HG03175 (cell line): ENCODE measurements at regions not wholly inside any gene's neighbourhood (a gene's known extent, or its start where the extent isn't known, plus 50 kb on each side); places are given as distances from the start of the nearest gene placed in this dataset.
"Not testable (repeated sequence)": the region's sequence is repeated elsewhere in the genome, so short reads cannot be mapped to it uniquely, and the experiment has no call there.

Experiments used
- ATAC-seq: cut with Tn5 transposase; IDR thresholded peaks from one replicate; pipeline ENCODE4 v1.9.1; 2021; ENCODE audit warnings: mild to moderate bottlenecking, moderate library complexity; ENCODE audit not compliant: unreplicated experiment

GRCh38 chr14:105706701-105707019, 180.3 kb downstream of the TMEM121 start:
- not testable (repeated sequence) for ATAC-seq

- ATAC-seq = not testable (repeated sequence)
These were observed 180.7 kb downstream of the TMEM121 start for GRCh38 chr14:105707099-105707498.

GRCh38 chr14:105707723-105708151, 181.4 kb downstream of the TMEM121 start:
- not testable (repeated sequence) for ATAC-seq

- ATAC-seq = not testable (repeated sequence)
These were observed 182.1 kb downstream of the TMEM121 start for GRCh38 chr14:105708251-105709134.

- ATAC-seq = no peak
These were observed 183.1 kb downstream of the TMEM121 start for GRCh38 chr14:105709281-105710118.

- no peak for ATAC-seq
These were observed 184.0 kb downstream of the TMEM121 start for GRCh38 chr14:105710119-105711043.

- ATAC-seq = no peak
These were observed 184.7 kb downstream of the TMEM121 start for GRCh38 chr14:105711044-105711620.

- ATAC-seq = no peak
These were observed 185.6 kb downstream of the TMEM121 start for GRCh38 chr14:105711841-105712460.

- not testable (repeated sequence) for ATAC-seq
These were observed 186.3 kb downstream of the TMEM121 start for GRCh38 chr14:105712670-105713069.

GRCh38 chr14:105713160-105713559, 186.8 kb downstream of the TMEM121 start:
- ATAC-seq = not testable (repeated sequence)

- ATAC-seq = not testable (repeated sequence)
These were observed 187.5 kb downstream of the TMEM121 start for GRCh38 chr14:105713836-105714235.

- ATAC-seq = not testable (repeated sequence)
These were observed 192.4 kb downstream of the TMEM121 start for GRCh38 chr14:105718787-105719186.

- not testable (repeated sequence) for ATAC-seq
These were observed 193.7 kb downstream of the TMEM121 start for GRCh38 chr14:105720106-105720505.

- ATAC-seq = not testable (repeated sequence)
These were observed 194.6 kb downstream of the TMEM121 start for GRCh38 chr14:105720852-105721601.

- ATAC-seq = not testable (repeated sequence)
These were observed 195.2 kb downstream of the TMEM121 start for GRCh38 chr14:105721602-105721970.

GRCh38 chr14:105721996-105722709, 195.8 kb downstream of the TMEM121 start:
- not testable (repeated sequence) for ATAC-seq

- not testable (repeated sequence) for ATAC-seq
These were observed 196.9 kb downstream of the TMEM121 start for GRCh38 chr14:105723271-105723670.

GRCh38 chr14:105723776-105724175, 197.4 kb downstream of the TMEM121 start:
- not testable (repeated sequence) for ATAC-seq
